ENCODE measurements at regions not wholly inside any gene's neighbourhood (a gene's known extent, or its start where the extent isn't known, plus 50 kb on each side); places are given as distances from the start of the nearest gene placed in this dataset.
"Not testable (repeated sequence)": the region's sequence is repeated elsewhere in the genome, so short reads cannot be mapped to it uniquely, and the experiment has no call there.

DNA sequence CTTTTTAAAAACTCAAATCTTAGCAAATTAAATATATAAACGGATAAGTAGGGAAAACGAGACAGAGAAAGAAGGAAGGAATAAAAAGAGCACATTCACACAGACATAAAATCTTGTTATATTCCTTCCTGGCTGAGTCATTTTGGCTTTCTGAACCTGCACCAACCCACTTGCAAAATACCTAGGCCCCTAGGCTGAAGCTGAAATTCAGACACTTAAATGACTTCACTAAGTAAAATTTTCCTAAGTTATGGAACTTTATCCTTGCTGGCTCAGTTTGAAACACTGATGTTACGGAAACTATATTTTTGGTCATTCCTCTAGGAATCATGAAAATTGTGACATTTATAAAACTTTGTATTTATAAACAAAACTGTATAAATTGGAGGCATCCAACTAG, 462.8 kb upstream of the NFIA start:
- no peaks in the 10 kb centered on the region for H3K36me3 ChIP-seq
- DNase-seq: no peak
- H3K27me3 ChIP-seq: no peaks in the 10 kb centered on the region
- H3K4me3 ChIP-seq: no peak overlapping the region
- no peaks in the 10 kb centered on the region for H3K9me3 ChIP-seq

- H3K9me3 ChIP-seq: no peaks in the 10 kb centered on the region
- H3K36me3 ChIP-seq: no peaks in the 10 kb centered on the region
- H3K27me3 ChIP-seq: no peaks in the 10 kb centered on the region
- no peak for DNase-seq
- no peak overlapping the region for H3K4me3 ChIP-seq
Observed at GRCh38 chr1:60615666-60616065, 466.7 kb upstream of the NFIA start.

DNA sequence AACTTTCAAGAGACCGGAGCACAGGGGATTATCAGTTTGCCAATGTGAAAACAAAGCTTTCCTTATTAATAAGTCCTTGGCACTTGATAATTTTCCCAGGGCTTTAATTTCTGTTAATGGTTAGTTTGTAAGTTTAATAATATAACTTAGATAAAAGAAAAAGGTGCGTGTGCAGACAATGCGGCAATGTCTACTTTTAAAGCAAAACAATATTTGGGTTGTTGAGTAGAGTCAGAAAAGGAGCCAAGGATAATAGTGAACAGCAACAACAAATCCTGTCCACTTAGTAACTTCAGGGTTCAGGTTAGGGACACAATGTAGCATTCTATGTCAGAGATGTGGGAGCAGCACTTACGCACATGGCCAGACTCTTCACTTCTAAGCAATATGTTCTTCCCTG, 469.6 kb upstream of the NFIA start:
- no peaks in the 10 kb centered on the region for H3K36me3 ChIP-seq
- no peak overlapping the region for H3K4me3 ChIP-seq
- DNase-seq: no peak
- H3K9me3 ChIP-seq: no peaks in the 10 kb centered on the region
- no peaks in the 10 kb centered on the region for H3K27me3 ChIP-seq

DNA sequence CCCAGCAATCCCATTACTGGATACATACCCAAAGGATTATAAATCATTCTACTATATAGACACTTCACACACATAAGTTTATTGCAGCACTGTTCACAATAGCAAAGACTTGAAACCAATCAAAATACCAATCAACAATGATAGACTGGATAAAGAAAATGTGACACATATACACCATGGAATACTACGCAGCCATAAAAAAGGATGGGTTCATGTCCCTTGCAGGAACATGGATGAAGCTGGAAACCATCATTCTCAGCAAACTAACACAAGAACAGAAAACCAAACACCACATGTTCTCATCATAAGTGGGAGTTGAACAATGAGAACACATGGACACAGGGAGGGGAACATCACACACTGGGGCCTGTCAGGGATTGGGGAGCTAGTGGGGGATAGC, 475.4 kb upstream of the NFIA start:
- H3K27me3 ChIP-seq, H3K36me3 ChIP-seq, DNase-seq, H3K4me3 ChIP-seq, H3K9me3 ChIP-seq: not testable (repeated sequence)

GRCh38 chr1:60600532-60600931, 481.8 kb upstream of the NFIA start:
- no peaks in the 10 kb centered on the region for H3K36me3 ChIP-seq
- H3K27me3 ChIP-seq: no peaks in the 10 kb centered on the region
- H3K9me3 ChIP-seq: no peaks in the 10 kb centered on the region
- no peak for DNase-seq
- H3K4me3 ChIP-seq: no peak overlapping the region

- DNase-seq: no peak
Observed at GRCh38 chr1:60599574-60599973, 482.8 kb upstream of the NFIA start.

GRCh38 chr1:60598041-60598910, 484.1 kb upstream of the NFIA start:
- Histone ChIP-seq H3K36me3 (no peaks in the 10 kb centered on the region), H3K27me3 (no peaks in the 10 kb centered on the region), H3K9me3 (no peaks in the 10 kb centered on the region), H3K4me3 (no peak overlapping the region)
- DNase-seq: no peak

More at GRCh38 chr1:60599574-60599973, 482.8 kb upstream of the NFIA start:
- Histone ChIP-seq H3K27me3 (no peaks in the 10 kb centered on the region), H3K36me3 (no peaks in the 10 kb centered on the region), H3K4me3 (no peak overlapping the region), H3K9me3 (no peaks in the 10 kb centered on the region)

DNA sequence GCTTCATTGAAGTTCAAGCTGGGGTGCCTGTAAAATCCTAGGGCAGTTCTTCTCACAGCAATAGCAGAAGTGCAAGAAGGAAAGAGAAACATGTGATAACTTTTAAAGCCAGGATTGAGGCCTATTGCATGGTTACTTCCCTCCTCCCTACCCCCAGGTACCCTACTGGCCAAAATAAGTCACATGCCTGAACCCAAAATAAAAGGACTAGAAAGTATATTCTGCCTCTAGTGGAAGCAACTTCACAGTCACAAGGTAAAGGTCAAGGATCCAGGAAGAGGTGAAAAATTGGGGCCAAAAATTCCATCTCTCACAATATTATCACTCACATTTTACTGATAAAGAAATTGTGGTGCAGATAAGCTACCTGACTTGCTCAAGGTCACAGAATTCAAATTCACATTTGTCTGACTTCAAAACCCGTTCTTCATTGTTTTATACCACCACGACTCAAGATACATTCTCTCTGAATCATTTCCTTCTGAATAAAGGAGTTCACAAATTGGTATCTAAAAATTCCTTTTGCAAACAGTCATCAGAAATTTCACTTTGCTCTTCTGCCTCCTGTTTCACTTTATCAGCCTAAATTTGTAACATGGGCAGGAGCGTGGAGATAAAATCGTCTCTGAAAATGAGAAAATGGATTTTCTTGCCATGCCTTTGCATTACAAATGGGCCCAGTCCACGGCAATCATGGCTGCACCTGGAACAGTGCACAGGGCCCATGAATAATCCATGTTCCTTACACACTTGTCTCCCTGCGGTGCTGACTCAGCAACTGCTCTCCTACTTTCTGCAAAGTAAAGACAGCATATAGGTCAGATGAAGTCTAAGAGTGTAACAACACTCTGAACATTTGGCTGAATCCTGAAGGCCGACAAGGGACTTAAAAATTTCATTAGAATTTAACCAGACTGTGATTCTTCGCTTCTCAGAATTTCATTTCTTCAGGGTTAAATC, 485.3 kb upstream of the NFIA start:
- no peak for DNase-seq
- Histone ChIP-seq H3K9me3 (no peaks in the 10 kb centered on the region), H3K27me3 (no peaks in the 10 kb centered on the region), H3K36me3 (no peaks in the 10 kb centered on the region), H3K4me3 (no peak overlapping the region)

DNA sequence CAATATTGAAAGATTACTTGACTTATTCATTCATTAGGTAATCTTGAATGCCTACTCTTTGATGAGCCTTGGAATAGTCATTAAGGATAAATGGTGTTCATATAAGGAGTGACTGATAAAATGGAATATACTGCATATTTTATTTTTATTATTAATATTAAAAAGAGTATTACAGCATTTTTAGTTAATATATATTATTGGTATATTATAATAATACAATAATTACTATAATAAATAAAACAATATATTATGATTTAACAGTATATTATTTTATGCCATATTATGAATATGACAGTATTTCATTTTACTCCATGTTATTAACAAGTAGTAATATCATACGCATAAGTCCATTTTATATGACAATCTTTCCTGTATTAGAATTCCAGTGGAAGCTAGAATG, 490.8 kb upstream of the NFIA start:
- H3K9me3 ChIP-seq: no peaks in the 10 kb centered on the region
- H3K4me3 ChIP-seq: no peak overlapping the region
- no peaks in the 10 kb centered on the region for H3K27me3 ChIP-seq
- DNase-seq: no peak
- H3K36me3 ChIP-seq: no peaks in the 10 kb centered on the region

DNA sequence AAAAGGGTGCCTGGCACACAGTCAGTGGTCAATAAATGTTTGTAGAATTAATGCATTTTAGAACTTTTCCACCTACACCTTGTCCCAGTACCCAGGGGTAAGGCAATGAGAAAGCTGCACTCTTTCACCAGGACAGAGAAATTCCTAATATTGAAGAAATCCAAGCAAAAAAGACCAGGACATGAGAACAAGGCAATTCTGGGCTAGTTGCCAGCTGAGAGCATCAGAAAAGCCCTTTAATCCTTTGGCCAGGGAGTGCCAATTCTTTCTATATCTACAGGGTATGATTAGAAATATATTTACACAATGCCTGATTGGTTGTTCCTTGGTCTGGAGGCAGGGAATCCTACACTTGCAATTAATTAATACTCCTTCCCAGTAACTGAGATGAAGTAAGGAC, 492.4 kb upstream of the NFIA start:
- H3K36me3 ChIP-seq: no peaks in the 10 kb centered on the region
- H3K4me3 ChIP-seq: no peak overlapping the region
- no peaks in the 10 kb centered on the region for H3K27me3 ChIP-seq
- no peaks in the 10 kb centered on the region for H3K9me3 ChIP-seq
- no peak for DNase-seq

DNA sequence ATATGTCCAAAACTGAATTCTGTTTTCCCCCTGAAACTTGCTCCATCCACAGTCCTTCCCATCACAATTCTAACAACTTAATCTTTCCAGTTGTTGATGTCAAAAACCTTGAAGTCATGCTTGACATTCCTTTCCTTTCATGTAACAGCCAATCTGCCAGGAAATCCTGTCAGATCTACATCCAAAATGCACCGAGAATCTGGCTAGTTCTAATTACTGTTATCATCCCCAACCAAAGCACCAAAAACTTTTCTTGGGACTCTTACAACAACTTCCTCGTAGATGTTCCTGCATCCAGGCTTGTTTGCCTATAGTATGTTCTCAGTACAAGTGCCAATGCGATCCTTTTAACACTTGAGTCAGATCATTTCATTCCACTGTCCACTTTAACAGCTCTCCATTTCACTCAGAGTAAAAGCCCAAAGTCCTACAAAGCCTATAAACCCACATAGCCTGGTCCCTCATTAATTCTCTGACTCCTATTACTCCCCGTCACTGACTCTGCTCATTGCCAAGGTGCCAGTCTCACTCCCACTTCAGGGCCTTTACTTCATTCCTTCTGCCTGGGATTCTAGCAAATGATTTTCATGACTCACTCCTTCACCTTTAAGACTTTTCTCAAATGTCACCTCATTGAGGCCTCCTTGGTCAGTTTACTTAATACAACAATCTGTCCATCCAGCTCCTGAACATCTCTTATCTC, 493.2 kb upstream of the NFIA start:
- DNase-seq: no peak
- no peaks in the 10 kb centered on the region for H3K27me3 ChIP-seq
- no peaks in the 10 kb centered on the region for H3K36me3 ChIP-seq
- H3K4me3 ChIP-seq: no peak overlapping the region
- no peaks in the 10 kb centered on the region; the same call in 1 of the 2 replicates for H3K9me3 ChIP-seq

GRCh38 chr1:60584371-60584770, 498.0 kb upstream of the NFIA start:
- no peak overlapping the region for H3K4me3 ChIP-seq
- H3K36me3 ChIP-seq: no peaks in the 10 kb centered on the region
- DNase-seq: no peak
- no peaks in the 10 kb centered on the region for H3K27me3 ChIP-seq
- H3K9me3 ChIP-seq: peaks cover 4% of the 10 kb centered on the region; the same call in 1 of the 2 replicates

DNA sequence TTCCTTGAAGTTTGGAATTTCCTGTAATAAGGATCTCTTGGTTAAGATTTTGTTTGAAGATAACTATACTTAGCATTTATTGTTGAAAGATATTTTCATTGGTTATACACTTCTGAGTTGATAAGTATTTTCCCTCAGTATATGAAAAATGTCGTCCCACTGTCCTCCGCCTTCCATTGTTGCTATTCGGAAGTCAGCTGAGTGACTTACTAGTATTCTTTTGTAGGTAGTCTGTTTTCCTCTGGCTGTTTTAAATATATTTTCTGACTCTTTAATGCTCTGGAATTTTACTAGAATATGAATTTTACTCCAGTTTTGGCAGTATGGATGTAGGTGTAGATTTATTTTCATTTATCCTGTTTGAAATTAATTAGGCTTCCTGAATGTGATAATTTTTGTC, 498.7 kb upstream of the NFIA start:
- Histone ChIP-seq H3K4me3 (no peak overlapping the region), H3K36me3 (no peaks in the 10 kb centered on the region), H3K9me3 (peaks cover 4% of the 10 kb centered on the region; the same call in 1 of the 2 replicates), H3K27me3 (no peaks in the 10 kb centered on the region)
- no peak for DNase-seq

DNA sequence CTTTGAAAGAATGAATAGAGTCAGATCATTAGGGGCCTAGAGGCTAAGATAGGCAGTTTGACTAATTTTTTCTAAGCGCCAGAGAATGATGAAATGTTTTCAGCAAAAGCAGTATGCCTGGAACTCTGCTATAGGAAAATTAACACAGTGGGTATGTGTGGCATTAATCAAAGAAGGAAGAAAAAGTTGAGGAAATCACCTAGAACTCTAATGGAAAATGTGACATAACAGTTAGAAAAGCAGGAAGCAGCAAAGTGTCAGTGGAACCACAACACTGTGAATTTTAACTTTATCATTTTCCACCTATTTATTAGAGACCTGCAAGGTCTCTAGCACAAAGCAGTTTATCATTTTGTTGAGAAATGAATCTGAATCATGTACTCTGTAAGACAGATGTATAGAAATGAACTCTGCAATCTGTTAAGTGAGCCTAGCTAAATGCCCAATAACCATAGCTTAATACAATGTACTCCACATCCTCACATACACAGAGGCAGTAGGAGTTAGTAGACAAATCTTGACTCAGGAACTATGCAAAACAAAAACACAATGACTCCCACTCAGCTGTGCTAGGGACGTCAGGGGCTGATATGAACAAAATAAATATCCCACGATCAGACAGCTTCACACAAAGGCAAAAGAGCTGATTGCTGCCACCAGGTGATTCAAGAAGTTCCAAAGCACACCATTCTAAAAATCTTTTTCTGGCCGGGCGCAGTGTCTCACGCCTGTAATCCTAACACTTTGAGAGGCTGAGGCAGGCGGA, 500.7 kb upstream of the NFIA start:
- DNase-seq: no peak
- H3K4me3 ChIP-seq: no peak overlapping the region
- no peaks in the 10 kb centered on the region for H3K27me3 ChIP-seq
- H3K36me3 ChIP-seq: no peaks in the 10 kb centered on the region
- peaks cover 4% of the 10 kb centered on the region; the same call in 1 of the 2 replicates for H3K9me3 ChIP-seq

DNA sequence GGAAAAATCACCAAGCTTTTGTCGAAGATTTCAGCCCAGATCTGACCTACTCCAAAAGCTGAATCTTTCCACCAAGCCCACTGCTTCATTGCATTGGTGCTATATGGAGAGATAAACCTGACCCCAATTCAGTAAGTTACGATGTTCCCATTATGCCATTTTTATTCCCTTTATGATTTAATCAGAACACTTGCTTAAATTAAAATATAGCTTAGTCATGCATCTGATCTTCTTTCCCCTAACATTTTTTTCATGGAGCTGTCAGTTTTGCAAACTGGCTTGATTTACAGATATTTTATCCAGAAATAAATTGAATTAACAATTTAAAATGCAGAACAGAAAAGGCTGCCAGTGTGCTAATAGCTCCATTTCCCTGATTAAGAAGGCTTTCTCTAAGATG, 503.5 kb upstream of the C1orf87 start:
- no peak for DNase-seq
- H3K9me3 ChIP-seq: no peaks in the 10 kb centered on the region
- H3K4me3 ChIP-seq: no peak overlapping the region
- no peaks in the 10 kb centered on the region for H3K27me3 ChIP-seq
- H3K36me3 ChIP-seq: no peaks in the 10 kb centered on the region

GRCh38 chr1:60575326-60575977, 501.9 kb upstream of the C1orf87 start:
- H3K4me3 ChIP-seq: no peak overlapping the region
- no peak for DNase-seq
- no peaks in the 10 kb centered on the region for H3K36me3 ChIP-seq
- no peaks in the 10 kb centered on the region for H3K27me3 ChIP-seq
- no peaks in the 10 kb centered on the region for H3K9me3 ChIP-seq

Data from MG63 (cell line).